Lung (tissue), 11 donors: ENCODE measurements at regions not wholly inside any gene's neighbourhood (a gene's known extent, or its start where the extent isn't known, plus 50 kb on each side); places are given as distances from the start of the nearest gene placed in this dataset.

Source experiments
- ATAC-seq: fragments of 200-7000 bp; cut with Tn5 transposase; one replicate; pipeline ENCODE4 v1.9.1; 2020; ENCODE audit warnings: moderate number of reproducible peaks; ENCODE audit not compliant: insufficient read depth, low FRiP score
- DNase-seq, 3 donors: peaks; one replicate each; pipeline ENCODE4 v3.0.0-alpha.2; 2013 to 2017
- H3K27ac ChIP-seq, 2 donors: one replicate each; pipeline ENCODE4 v1.5.1; 2013; ENCODE audit warnings: mild to moderate bottlenecking in 2 of 2, moderate library complexity in 2 of 2, control low read depth in 1 of 2, inconsistent platforms in 1 of 2, low read depth in 1 of 2, low read length in 1 of 2
- H3K27me3 ChIP-seq, 3 donors: one replicate each; pipeline ENCODE4 v1.5.1; 2013; ENCODE audit warnings: low read length in 2 of 3; ENCODE audit not compliant: control insufficient read depth in 3 of 3, insufficient read depth in 3 of 3
- H3K36me3 ChIP-seq, 4 donors: one replicate each; pipeline ENCODE4 v1.5.1; 2013; ENCODE audit warnings: low read length in 4 of 4, mild to moderate bottlenecking in 1 of 4, moderate library complexity in 1 of 4; ENCODE audit not compliant: control insufficient read depth in 4 of 4, insufficient read depth in 4 of 4
- H3K4me1 ChIP-seq, 5 donors: one replicate each; pipeline ENCODE4 v1.5.1; 2013; ENCODE audit warnings: low read length in 5 of 5, mild to moderate bottlenecking in 2 of 5, moderate library complexity in 1 of 5; ENCODE audit not compliant: control insufficient read depth in 5 of 5, insufficient read depth in 5 of 5
- H3K4me3 ChIP-seq: one replicate; pipeline ENCODE4 v1.5.1; 2013; ENCODE audit warnings: mild to moderate bottlenecking, control low read depth, moderate library complexity
- H3K9ac ChIP-seq, 2 donors: one replicate each; pipeline ENCODE4 v1.5.1; 2013; ENCODE audit warnings: low read length in 2 of 2, control low read depth in 1 of 2; ENCODE audit not compliant: insufficient read depth in 1 of 2
- H3K9me3 ChIP-seq, 4 donors: one replicate each; pipeline ENCODE4 v1.5.1; 2013; ENCODE audit warnings: low read length in 3 of 4, mild to moderate bottlenecking in 1 of 4, moderate library complexity in 1 of 4; ENCODE audit not compliant: control insufficient read depth in 4 of 4, insufficient read depth in 3 of 4
- WGBS, 2 donors: extraction: QIAGEN DNeasy Blood & Tissue Kit; methylation state at CpG; one replicate each; pipeline ENCODE4 v1.1.7; 2013; 5-methylcytosine and 5-hydroxymethylcytosine counted together
- TF ChIP-seq, protein P1 (sequence below): IDR thresholded peaks from 2 replicates; pipeline ENCODE4 v1.5.1; 2012; ENCODE audit warnings: mild to moderate bottlenecking; ENCODE audit errors: control extremely low read depth, extremely low read depth
- donor health status: control.
- donor health status: control.
- donor health status: Bipolar disorder and iron deficiency.
- donor health status: healthy.
- donor health status: DM: yes; HTN: yes; CAD: no.

DNA sequence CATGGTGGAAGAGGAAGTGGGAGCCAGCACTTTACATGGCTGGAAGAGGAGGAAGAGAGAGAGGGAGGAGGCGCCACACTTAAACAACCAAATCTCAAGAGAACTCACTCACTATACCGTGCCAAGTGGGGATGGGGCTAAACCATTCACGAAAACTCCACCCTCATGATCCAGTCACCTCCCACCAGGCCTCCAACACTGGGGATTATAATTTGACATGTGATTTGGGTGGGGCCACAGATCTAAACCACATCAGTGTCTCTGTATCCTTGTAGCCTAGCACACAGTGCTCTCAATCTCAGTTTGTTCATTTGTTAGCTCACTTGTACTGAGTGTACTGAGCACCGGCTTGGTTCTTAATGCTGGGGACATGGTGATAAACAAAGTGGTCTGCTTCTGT, 228.3 kb downstream of the BUB3 start:
- H3K9me3 ChIP-seq = peaks cover 0 to 11% (median 7%) of the 10 kb centered on the region in 4 donors
- H3K4me3 ChIP-seq = no peak overlapping the region
- TF ChIP-seq, protein P1, sequence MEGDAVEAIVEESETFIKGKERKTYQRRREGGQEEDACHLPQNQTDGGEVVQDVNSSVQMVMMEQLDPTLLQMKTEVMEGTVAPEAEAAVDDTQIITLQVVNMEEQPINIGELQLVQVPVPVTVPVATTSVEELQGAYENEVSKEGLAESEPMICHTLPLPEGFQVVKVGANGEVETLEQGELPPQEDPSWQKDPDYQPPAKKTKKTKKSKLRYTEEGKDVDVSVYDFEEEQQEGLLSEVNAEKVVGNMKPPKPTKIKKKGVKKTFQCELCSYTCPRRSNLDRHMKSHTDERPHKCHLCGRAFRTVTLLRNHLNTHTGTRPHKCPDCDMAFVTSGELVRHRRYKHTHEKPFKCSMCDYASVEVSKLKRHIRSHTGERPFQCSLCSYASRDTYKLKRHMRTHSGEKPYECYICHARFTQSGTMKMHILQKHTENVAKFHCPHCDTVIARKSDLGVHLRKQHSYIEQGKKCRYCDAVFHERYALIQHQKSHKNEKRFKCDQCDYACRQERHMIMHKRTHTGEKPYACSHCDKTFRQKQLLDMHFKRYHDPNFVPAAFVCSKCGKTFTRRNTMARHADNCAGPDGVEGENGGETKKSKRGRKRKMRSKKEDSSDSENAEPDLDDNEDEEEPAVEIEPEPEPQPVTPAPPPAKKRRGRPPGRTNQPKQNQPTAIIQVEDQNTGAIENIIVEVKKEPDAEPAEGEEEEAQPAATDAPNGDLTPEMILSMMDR = no peak
- no peak overlapping the region for H3K9ac ChIP-seq
- H3K36me3 ChIP-seq = no peaks in the 10 kb centered on the region
- DNase-seq (no peak), ATAC-seq (no peak)
- WGBS, 2 donors = 80 to 94% methylated on average over 4 of the region's 4 CpGs
- H3K27me3 ChIP-seq = peaks cover 0 to 19% (median 17%) of the 10 kb centered on the region in 3 donors
- peaks cover 0 to 8% (median 0%) of the 10 kb centered on the region in 5 donors for H3K4me1 ChIP-seq
- H3K27ac ChIP-seq = no peak overlapping the region

DNA sequence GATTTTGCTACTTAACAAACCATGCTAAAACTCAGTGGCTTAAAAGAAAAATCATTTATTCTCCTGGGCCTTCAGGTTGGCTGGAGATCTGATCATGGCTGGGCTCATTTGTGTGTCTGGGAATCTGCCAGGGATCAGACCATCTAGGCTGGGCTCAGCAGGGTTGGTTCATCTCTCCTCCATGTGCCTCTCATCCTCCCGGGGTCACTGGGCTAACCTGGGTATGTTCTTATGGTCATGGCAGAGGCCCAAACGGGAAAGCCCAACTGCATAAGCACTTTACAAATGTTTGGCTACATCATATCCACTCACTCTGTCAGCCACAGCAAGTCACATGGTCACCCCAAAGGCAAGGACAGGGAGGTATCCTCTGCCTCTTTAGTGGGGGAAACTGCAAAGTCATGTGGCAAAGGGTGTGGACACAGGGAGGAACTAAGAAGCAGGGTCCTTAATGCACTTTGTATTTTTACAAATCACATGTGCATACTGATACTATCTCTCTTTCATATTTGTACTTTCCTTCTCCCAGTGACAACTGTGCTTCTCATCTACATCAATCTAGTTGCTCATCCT, 231.4 kb downstream of the BUB3 start:
- Histone ChIP-seq H3K36me3 (no peaks in the 10 kb centered on the region), H3K27me3 (peaks cover 0 to 15% (median 8%) of the 10 kb centered on the region in 3 donors), H3K9me3 (peaks cover 0 to 12% (median 7%) of the 10 kb centered on the region in 4 donors), H3K27ac (no peak overlapping the region), H3K4me3 (no peak overlapping the region), H3K9ac (no peak overlapping the region), H3K4me1 (no peaks in the 10 kb centered on the region)
- DNase-seq = no peak
- ATAC-seq = no peak
- TF ChIP-seq, protein P1 = no peak
- WGBS, 2 donors = 80 to 85% methylated on average over 2 of the region's 2 CpGs

DNA sequence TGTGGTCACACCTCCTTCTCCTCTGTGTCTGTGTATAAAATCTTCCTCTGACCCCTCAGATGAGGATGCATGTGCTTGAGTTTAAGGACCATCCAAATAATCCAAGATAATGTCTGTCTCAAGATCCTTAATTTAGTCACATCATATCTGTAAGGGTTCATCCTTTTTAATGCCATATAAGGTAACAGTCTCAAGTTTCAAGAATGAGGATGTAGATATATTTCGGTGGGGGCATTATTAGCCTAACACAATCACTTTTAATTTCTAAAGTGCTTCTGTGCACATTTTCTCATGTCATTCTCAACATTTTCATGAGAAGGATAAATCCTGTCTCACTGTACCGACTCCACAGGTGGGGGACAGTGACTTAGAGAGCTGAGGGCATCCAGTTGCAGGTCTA, 235.3 kb downstream of the BUB3 start:
- 78 to 87% methylated on average over 2 of the region's 2 CpGs for WGBS, 2 donors
- Histone ChIP-seq H3K9me3 (peaks cover 0 to 10% (median 5%) of the 10 kb centered on the region in 4 donors), H3K36me3 (no peaks in the 10 kb centered on the region), H3K27me3 (peaks cover 0 to 5% (median under 1%) of the 10 kb centered on the region in 3 donors), H3K27ac (no peak overlapping the region), H3K9ac (no peak overlapping the region), H3K4me3 (no peak overlapping the region), H3K4me1 (no peaks in the 10 kb centered on the region)
- TF ChIP-seq, protein P1 = no peak
- no peak for DNase-seq
- no peak for ATAC-seq

DNA sequence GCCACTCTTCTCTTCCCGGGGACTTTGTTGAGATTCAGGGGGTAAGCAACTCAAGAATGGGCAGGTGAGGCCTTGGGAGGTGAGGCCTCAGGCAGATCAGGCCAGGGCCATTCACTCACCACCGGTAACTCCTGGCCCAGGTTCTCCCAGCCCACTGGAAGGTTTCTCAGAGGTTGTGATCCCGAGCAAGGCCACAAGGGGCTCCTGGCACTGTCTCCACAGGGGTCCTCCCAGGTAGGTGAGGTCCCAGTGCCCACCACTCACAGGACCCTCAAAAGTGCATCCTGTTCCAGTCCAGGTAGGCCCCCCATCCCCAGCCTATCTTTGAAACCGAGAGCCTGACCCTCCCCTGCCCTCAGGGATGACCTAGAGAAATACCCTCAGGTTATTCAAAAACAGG, 236.1 kb downstream of the BUB3 start:
- H3K4me1 ChIP-seq = no peaks in the 10 kb centered on the region
- peaks cover 0 to 5% (median 0%) of the 10 kb centered on the region in 3 donors for H3K27me3 ChIP-seq
- no peaks in the 10 kb centered on the region for H3K36me3 ChIP-seq
- H3K4me3 ChIP-seq = no peak overlapping the region
- ATAC-seq = no peak
- TF ChIP-seq, protein P1 = no peak
- no peak overlapping the region for H3K27ac ChIP-seq
- 85% methylated on average over 4 of the region's 4 CpGs for WGBS, 2 donors
- H3K9ac ChIP-seq = no peak overlapping the region
- DNase-seq = no peak
- peaks cover 0 to 12% (median 4%) of the 10 kb centered on the region in 4 donors for H3K9me3 ChIP-seq
